Stomach (tissue), 4 donors: ENCODE measurements at regions not wholly inside any gene's neighbourhood (a gene's known extent, or its start where the extent isn't known, plus 50 kb on each side); places are given as distances from the start of the nearest gene placed in this dataset.

Source experiments
- CTCF ChIP-seq, 7 experiments: fragments of 450-650 bp in 4 of 7; fragments of 200-600 bp in 3 of 7; sonication (generic) in 3 of 7; IDR thresholded peaks; one replicate each; pipeline ENCODE4 v1.5.1; 2016 to 2019; ENCODE audit warnings: antibody characterized with exemption in 7 of 7, control low read depth in 2 of 7, mild to moderate bottlenecking in 1 of 7
- EP300 ChIP-seq: sonication (generic); formaldehyde crosslinking; IDR thresholded peaks from one replicate; pipeline ENCODE4 v1.6.1; 2017; ENCODE audit warnings: antibody characterized with exemption
- POLR2A ChIP-seq, 4 donors: fragments of 450-650 bp; IDR thresholded peaks; one replicate each; pipeline ENCODE4 v1.6.1; 2016; ENCODE audit warnings: antibody characterized with exemption in 4 of 4, control low read depth in 2 of 4, mild to moderate bottlenecking in 1 of 4, moderate library complexity in 1 of 4
- POLR2AphosphoS5 ChIP-seq, 3 donors: sonication (generic); formaldehyde crosslinking; IDR thresholded peaks; one replicate each; pipeline ENCODE4 v1.6.1; 2016; ENCODE audit warnings: antibody characterized with exemption in 3 of 3

DNA sequence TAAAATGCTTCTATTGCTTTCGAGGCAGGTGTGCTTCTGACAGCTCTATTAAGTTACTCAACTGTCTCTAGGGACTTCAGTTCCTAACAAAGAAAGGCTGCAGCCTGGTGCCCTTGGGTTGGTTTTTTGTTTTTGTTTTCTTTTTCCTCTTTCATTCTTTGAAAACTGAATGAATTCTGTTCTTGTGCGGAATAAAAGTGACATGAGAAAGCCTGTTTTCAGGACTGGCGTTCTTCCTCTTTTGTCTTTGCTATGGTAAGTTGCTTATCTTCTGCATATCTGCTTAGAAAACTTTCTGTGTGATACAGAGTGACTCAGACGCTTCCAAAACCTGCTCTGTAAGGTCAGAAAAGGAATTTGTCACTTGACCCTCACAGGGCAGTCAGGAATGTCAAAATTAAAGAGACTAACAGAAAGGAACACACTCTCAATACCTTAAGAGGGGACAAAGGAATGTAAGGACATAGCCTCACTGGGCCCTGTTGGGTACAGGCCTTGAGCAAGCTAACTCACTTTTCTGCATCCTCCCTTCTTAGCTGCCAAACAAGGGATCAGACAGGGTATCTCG is 56.2 kb upstream of the NHSL1 start:
- no peak for TF ChIP-seq POLR2A (IDR thresholded peaks at IDR 0.05)
- no peak for TF ChIP-seq CTCF (IDR thresholded peaks at IDR 0.05)
- TF ChIP-seq POLR2AphosphoS5 (IDR thresholded peaks at IDR 0.05) = no peak
- no peak for TF ChIP-seq EP300
